ENCODE measurements at regions not wholly inside any gene's neighbourhood (a gene's known extent, or its start where the extent isn't known, plus 50 kb on each side); places are given as distances from the start of the nearest gene placed in this dataset.

DNA sequence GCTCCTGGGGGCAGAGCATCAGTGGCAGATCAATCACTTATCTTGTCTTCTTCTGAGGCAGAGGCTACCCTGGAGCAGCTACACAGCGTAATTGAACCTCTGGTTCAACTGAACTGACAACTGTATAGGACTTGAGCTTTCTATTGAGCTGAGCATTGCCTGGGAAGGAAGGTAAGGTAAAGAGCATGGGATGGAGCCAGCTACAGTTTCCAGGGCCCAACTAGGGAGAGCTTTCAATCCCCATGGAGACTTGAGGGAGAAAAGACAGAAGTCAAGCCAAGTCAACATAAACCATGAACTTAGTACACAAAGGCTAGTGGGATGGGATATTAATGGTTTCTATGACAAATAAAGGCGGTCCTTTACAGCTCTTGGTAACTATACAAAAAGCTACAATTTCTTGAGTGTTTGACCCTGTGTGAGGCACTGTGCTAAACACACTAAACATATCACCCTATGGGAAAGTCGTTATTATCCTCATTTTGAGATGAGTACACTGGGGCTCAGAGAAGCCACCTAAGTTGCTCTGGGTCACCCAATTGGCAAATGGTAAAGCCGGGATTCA lies 140.7 kb upstream of the SLC22A23 start:
- 79% methylated on average over 3 of the region's 4 CpGs for WGBS (ENCODE audit: insufficient coverage)
- intact Hi-C loops (cut with micrococcal nuclease): no loop called here
- peaks cover 4% of the 10 kb centered on the region for H3K9me3 ChIP-seq (ENCODE audit: control insufficient read depth, insufficient read depth, low read length)
- Mint-ChIP-seq H3K9me3 (peaks cover 5 to 9% of the 10 kb centered on the region in 2 donors), H3K4me3 (no peak overlapping the region), H3K36me3 (peaks cover 17% of the 10 kb centered on the region), H3K4me1 (no peaks in the 10 kb centered on the region), H3K27ac (no peak overlapping the region), H3K27me3 (ENCODE audit: low read depth in 2 of 2) (peaks cover 37 to 45% of the 10 kb centered on the region in 2 donors)
- no peaks in the 10 kb centered on the region for H3K4me1 ChIP-seq (ENCODE audit: control insufficient read depth, insufficient read depth, low read length)
- H3K4me3 ChIP-seq (ENCODE audit: low read length): no peak overlapping the region
- no peak for DNase-seq
- H3K36me3 ChIP-seq (ENCODE audit: control insufficient read depth, insufficient read depth, low read length): no peaks in the 10 kb centered on the region
- TF ChIP-seq, protein P1, sequence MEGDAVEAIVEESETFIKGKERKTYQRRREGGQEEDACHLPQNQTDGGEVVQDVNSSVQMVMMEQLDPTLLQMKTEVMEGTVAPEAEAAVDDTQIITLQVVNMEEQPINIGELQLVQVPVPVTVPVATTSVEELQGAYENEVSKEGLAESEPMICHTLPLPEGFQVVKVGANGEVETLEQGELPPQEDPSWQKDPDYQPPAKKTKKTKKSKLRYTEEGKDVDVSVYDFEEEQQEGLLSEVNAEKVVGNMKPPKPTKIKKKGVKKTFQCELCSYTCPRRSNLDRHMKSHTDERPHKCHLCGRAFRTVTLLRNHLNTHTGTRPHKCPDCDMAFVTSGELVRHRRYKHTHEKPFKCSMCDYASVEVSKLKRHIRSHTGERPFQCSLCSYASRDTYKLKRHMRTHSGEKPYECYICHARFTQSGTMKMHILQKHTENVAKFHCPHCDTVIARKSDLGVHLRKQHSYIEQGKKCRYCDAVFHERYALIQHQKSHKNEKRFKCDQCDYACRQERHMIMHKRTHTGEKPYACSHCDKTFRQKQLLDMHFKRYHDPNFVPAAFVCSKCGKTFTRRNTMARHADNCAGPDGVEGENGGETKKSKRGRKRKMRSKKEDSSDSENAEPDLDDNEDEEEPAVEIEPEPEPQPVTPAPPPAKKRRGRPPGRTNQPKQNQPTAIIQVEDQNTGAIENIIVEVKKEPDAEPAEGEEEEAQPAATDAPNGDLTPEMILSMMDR (IDR thresholded peaks at IDR 0.05): no peak
- no peak overlapping the region for H3K27ac ChIP-seq (ENCODE audit: low read length)
- H3K27me3 ChIP-seq (ENCODE audit: control insufficient read depth, insufficient read depth, low read length): no peaks in the 10 kb centered on the region
- no peak for ATAC-seq

GRCh38 chr6:3596766-3597165 lies 139.9 kb upstream of the SLC22A23 start:
- Mint-ChIP-seq H3K4me3 (no peak overlapping the region), H3K36me3 (peaks cover 9% of the 10 kb centered on the region)
- ATAC-seq: no peak

GRCh38 chr6:3594201-3594600 lies 137.4 kb upstream of the SLC22A23 start:
- H3K36me3 ChIP-seq (ENCODE audit: control insufficient read depth, insufficient read depth, low read length): no peaks in the 10 kb centered on the region
- peaks cover 0 to 6% of the 10 kb centered on the region in 2 donors for H3K4me1 Mint-ChIP-seq
- ATAC-seq: no peak

More at GRCh38 chr6:3596766-3597165, 139.9 kb upstream of the SLC22A23 start:
- WGBS (ENCODE audit: insufficient coverage): 28% methylated on average over 6 of the region's 6 CpGs
- Mint-ChIP-seq H3K9me3 (peaks cover 0 to 2% of the 10 kb centered on the region in 2 donors), H3K27me3 (ENCODE audit: low read depth in 2 of 2) (peaks cover 30 to 43% of the 10 kb centered on the region in 2 donors), H3K27ac (no peak overlapping the region), H3K4me1 (no peaks in the 10 kb centered on the region)
- no peak overlapping the region for H3K27ac ChIP-seq (ENCODE audit: low read length)
- no peaks in the 10 kb centered on the region for H3K36me3 ChIP-seq (ENCODE audit: control insufficient read depth, insufficient read depth, low read length)
- intact Hi-C loops (cut with micrococcal nuclease): no loop called here
- no peaks in the 10 kb centered on the region for H3K9me3 ChIP-seq (ENCODE audit: control insufficient read depth, insufficient read depth, low read length)
- H3K4me3 ChIP-seq (ENCODE audit: low read length): no peak overlapping the region
- TF ChIP-seq, protein P1 (IDR thresholded peaks at IDR 0.05): no peak
- DNase-seq: no peak
- H3K4me1 ChIP-seq (ENCODE audit: control insufficient read depth, insufficient read depth, low read length): no peaks in the 10 kb centered on the region
- no peaks in the 10 kb centered on the region for H3K27me3 ChIP-seq (ENCODE audit: control insufficient read depth, insufficient read depth, low read length)

More at GRCh38 chr6:3594201-3594600, 137.4 kb upstream of the SLC22A23 start:
- Mint-ChIP-seq H3K27me3 (ENCODE audit: low read depth in 2 of 2) (peaks cover 30 to 31% of the 10 kb centered on the region in 2 donors), H3K27ac (no peak overlapping the region), H3K4me3 (no peak overlapping the region), H3K36me3 (no peaks in the 10 kb centered on the region), H3K9me3 (no peaks in the 10 kb centered on the region)
- Histone ChIP-seq H3K27me3 (ENCODE audit: control insufficient read depth, insufficient read depth, low read length) (no peaks in the 10 kb centered on the region), H3K4me1 (ENCODE audit: control insufficient read depth, insufficient read depth, low read length) (no peaks in the 10 kb centered on the region), H3K27ac (ENCODE audit: low read length) (no peak overlapping the region), H3K4me3 (ENCODE audit: low read length) (no peak overlapping the region), H3K9me3 (ENCODE audit: control insufficient read depth, insufficient read depth, low read length) (no peaks in the 10 kb centered on the region)
- TF ChIP-seq, protein P1 (IDR thresholded peaks at IDR 0.05): no peak
- intact Hi-C loops (cut with micrococcal nuclease): no loop called here
- WGBS (ENCODE audit: insufficient coverage): 87% methylated on average over 2 of the region's 2 CpGs
- no peak for DNase-seq

Measured in natural killer cell (primary cell).